ENCODE measurements at regions not wholly inside any gene's neighbourhood (a gene's known extent, or its start where the extent isn't known, plus 50 kb on each side); places are given as distances from the start of the nearest gene placed in this dataset.

DNA sequence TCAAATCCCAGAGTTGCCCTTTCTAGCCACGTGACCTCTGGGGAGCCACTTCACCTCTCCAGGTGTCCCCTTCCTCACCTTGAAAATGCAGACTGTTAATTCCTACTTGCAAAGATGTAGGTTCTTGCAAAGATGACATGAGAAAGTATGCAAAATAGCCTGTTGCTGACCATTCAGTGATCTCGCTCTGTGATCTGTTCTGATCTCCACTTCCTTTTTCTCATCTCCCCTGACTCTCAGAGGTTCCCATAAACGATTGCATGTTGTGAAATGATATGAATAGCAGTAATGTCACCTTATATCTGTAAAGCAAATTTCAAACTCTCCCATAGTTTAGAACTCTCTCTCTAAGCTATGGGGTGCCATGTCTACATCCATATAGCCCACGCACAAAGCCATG is 182.3 kb downstream of the TMEM132E start:
- TF ChIP-seq CTCF (IDR thresholded peaks at IDR 0.05; ENCODE audit: insufficient read depth, low read length, severe bottlenecking) = no peak
- Histone ChIP-seq H3K4me3 (ENCODE audit: low read depth, low read length) (no peak overlapping the region), H3K27me3 (ENCODE audit: control insufficient read depth, insufficient read depth, low read length) (no peaks in the 10 kb centered on the region), H3K36me3 (ENCODE audit: control insufficient read depth, insufficient read depth, low read length) (no peaks in the 10 kb centered on the region)
- DNase-seq (ENCODE audit: low read depth) (no peak), FAIRE-seq (no peak)

- no peaks in the 10 kb centered on the region for H3K36me3 ChIP-seq (ENCODE audit: control insufficient read depth, insufficient read depth, low read length)
- FAIRE-seq (no peak), DNase-seq (ENCODE audit: low read depth) (no peak)
- no peaks in the 10 kb centered on the region for H3K27me3 ChIP-seq (ENCODE audit: control insufficient read depth, insufficient read depth, low read length)
- no peak for TF ChIP-seq CTCF (IDR thresholded peaks at IDR 0.05; ENCODE audit: insufficient read depth, low read length, severe bottlenecking)
- H3K4me3 ChIP-seq (ENCODE audit: low read depth, low read length) = no peak overlapping the region
These were observed 181.6 kb downstream of the TMEM132E start for GRCh38 chr17:34760931-34761495.

DNA sequence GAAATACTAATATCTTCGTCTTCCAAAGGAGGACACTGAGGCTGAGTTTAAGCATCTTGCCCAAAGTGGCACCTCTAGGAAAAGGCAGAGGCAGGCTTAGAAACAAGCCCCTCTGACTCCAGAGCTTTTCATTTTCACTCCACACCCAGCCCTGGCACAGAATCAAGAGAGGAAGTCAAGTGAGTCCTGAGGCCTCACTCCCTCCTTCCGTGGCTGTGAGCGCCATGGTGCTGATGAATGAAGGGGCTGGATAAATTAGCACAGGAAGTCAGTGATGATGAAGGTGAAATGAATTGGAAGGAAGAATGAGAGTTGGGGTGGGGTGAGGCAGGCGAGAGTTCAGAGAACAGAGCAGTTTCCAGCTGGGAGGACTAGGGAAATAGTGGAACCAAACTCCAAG is 179.3 kb downstream of the TMEM132E start:
- peak; percentile 77 for FAIRE-seq
- no peak for DNase-seq (ENCODE audit: low read depth)

GRCh38 chr17:34758316-34758715 is 178.9 kb downstream of the TMEM132E start:
- FAIRE-seq (no peak), DNase-seq (ENCODE audit: low read depth) (no peak)
- Histone ChIP-seq H3K36me3 (ENCODE audit: control insufficient read depth, insufficient read depth, low read length) (no peaks in the 10 kb centered on the region), H3K27me3 (ENCODE audit: control insufficient read depth, insufficient read depth, low read length) (no peaks in the 10 kb centered on the region), H3K4me3 (ENCODE audit: low read depth, low read length) (no peak overlapping the region)
- no peak for TF ChIP-seq CTCF (IDR thresholded peaks at IDR 0.05; ENCODE audit: insufficient read depth, low read length, severe bottlenecking)

More for the DNA sequence above, 179.3 kb downstream of the TMEM132E start:
- Histone ChIP-seq H3K27me3 (ENCODE audit: control insufficient read depth, insufficient read depth, low read length) (no peaks in the 10 kb centered on the region), H3K36me3 (ENCODE audit: control insufficient read depth, insufficient read depth, low read length) (no peaks in the 10 kb centered on the region), H3K4me3 (ENCODE audit: low read depth, low read length) (no peak overlapping the region)
- TF ChIP-seq CTCF (IDR thresholded peaks at IDR 0.05; ENCODE audit: insufficient read depth, low read length, severe bottlenecking) = no peak

- no peak for FAIRE-seq
- H3K36me3 ChIP-seq (ENCODE audit: control insufficient read depth, insufficient read depth, low read length) = no peaks in the 10 kb centered on the region
- no peaks in the 10 kb centered on the region for H3K27me3 ChIP-seq (ENCODE audit: control insufficient read depth, insufficient read depth, low read length)
- DNase-seq (ENCODE audit: low read depth) = no peak
- H3K4me3 ChIP-seq (ENCODE audit: low read depth, low read length) = no peak overlapping the region
- TF ChIP-seq CTCF (IDR thresholded peaks at IDR 0.05; ENCODE audit: insufficient read depth, low read length, severe bottlenecking) = no peak
These were observed 178.2 kb downstream of the TMEM132E start for GRCh38 chr17:34757611-34758010.

DNA sequence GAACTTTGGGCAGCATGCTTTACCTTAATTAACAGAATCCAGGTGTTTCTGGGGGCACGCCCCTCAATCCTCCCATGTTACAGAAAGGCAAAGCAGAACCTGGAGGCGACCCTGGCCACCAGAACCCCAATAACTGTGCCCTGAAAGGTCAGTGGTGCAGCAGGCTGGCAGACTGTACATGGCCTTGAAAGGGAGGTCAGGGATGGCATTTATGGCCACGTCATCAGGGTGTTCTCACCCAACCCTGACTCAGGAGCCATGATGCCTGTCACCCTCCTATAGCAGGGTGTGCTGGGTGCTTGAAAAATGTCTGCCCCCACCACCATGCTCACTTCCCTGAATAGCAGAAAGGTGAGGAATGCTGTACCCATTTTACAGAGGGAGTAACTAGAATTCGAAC is 177.7 kb downstream of the TMEM132E start:
- TF ChIP-seq CTCF (IDR thresholded peaks at IDR 0.05; ENCODE audit: insufficient read depth, low read length, severe bottlenecking) = no peak
- Histone ChIP-seq H3K4me3 (ENCODE audit: low read depth, low read length) (no peak overlapping the region), H3K27me3 (ENCODE audit: control insufficient read depth, insufficient read depth, low read length) (no peaks in the 10 kb centered on the region), H3K36me3 (ENCODE audit: control insufficient read depth, insufficient read depth, low read length) (no peaks in the 10 kb centered on the region)
- FAIRE-seq (no peak), DNase-seq (ENCODE audit: low read depth) (no peak)
